ENCODE measurements at regions not wholly inside any gene's neighbourhood (a gene's known extent, or its start where the extent isn't known, plus 50 kb on each side); places are given as distances from the start of the nearest gene placed in this dataset.

GRCh38 chr7:81066797-81067196, 147.9 kb upstream of the SEMA3C start:
- CTCF ChIA-PET (ENCODE audit: low intra/inter-chr PET ratio, low total read pairs) = no interaction called here
- no peak for ATAC-seq

GRCh38 chr7:81064426-81064825, 145.6 kb upstream of the SEMA3C start:
- FAIRE-seq (no peak), DNase-seq (ENCODE audit: low spot score) (no peak), ATAC-seq (no peak)
- Histone ChIP-seq H4K20me1 (ENCODE audit: insufficient read depth, low read length) (no peaks in the 10 kb centered on the region), H3K79me2 (ENCODE audit: insufficient read depth, low read length) (no peaks in the 10 kb centered on the region), H2AFZ (ENCODE audit: low read length) (no peak overlapping the region), H3K4me2 (ENCODE audit: low read depth, low read length) (no peak overlapping the region), H3K36me3 (replicated peaks in 1 of 2; ENCODE audit: control insufficient read depth in 1 of 2, insufficient read depth in 2 of 2, low read length in 2 of 2) (no peaks in the 10 kb centered on the region), H3K27me3 (ENCODE audit: control insufficient read depth in 1 of 2, insufficient read depth in 2 of 2, low read length in 2 of 2) (no peaks in the 10 kb centered on the region), H3K9me3 (ENCODE audit: low read length) (no peaks in the 10 kb centered on the region), H3K4me1 (ENCODE audit: insufficient read depth, low read length) (no peaks in the 10 kb centered on the region), H3K27ac (ENCODE audit: extremely low read length, insufficient read depth, low read length) (no peak overlapping the region), H3K4me3 (replicated peaks in 1 of 3; ENCODE audit: insufficient read depth in 1 of 3, low read depth in 2 of 3, low read length in 3 of 3) (no peak overlapping the region), H3K9ac (ENCODE audit: insufficient read depth, low read depth, low read length) (no peak overlapping the region)
- TF ChIP-seq PHF20 (CRISPR knock-in tag; IDR thresholded peaks at IDR 0.05) (no peak), ZNF773 (CRISPR knock-in tag; IDR thresholded peaks at IDR 0.05; ENCODE audit: borderline replicate concordance) (no peak), PBX3 (CRISPR knock-in tag; IDR thresholded peaks at IDR 0.05; ENCODE audit: borderline replicate concordance) (no peak)
- 0% methylated on average over 1 of the region's 1 CpG for WGBS (ENCODE audit: low lambda C conversion rate)
- BruUV-seq (replicated peaks) = no TSS peak
- ChIA-PET POLR2A (no interaction called here), CTCF (ENCODE audit: low intra/inter-chr PET ratio, low total read pairs) (no interaction called here)
- in situ Hi-C loops (cut with HindIII; ENCODE audit: extremely low pct_ligation_motif_present, low pct_unique_long_range_greater_than_20kb) (no loop called here), intact Hi-C loops (cut with micrococcal nuclease; ENCODE audit: unreplicated experiment) (no loop called here)

More at GRCh38 chr7:81066797-81067196, 147.9 kb upstream of the SEMA3C start:
- FAIRE-seq = no peak
- BruUV-seq (replicated peaks) = no TSS peak
- POLR2A ChIA-PET = no interaction called here
- no peaks in the 10 kb centered on the region for H3K27me3 ChIP-seq (ENCODE audit: control insufficient read depth in 1 of 2, insufficient read depth in 2 of 2, low read length in 2 of 2)
- H3K36me3 ChIP-seq (replicated peaks in 1 of 2; ENCODE audit: control insufficient read depth in 1 of 2, insufficient read depth in 2 of 2, low read length in 2 of 2) = no peaks in the 10 kb centered on the region
- intact Hi-C loops (cut with micrococcal nuclease; ENCODE audit: unreplicated experiment) = no loop called here
- H2AFZ ChIP-seq (ENCODE audit: low read length) = no peak overlapping the region
- in situ Hi-C loops (cut with HindIII; ENCODE audit: extremely low pct_ligation_motif_present, low pct_unique_long_range_greater_than_20kb) = no loop called here
- H3K4me1 ChIP-seq (ENCODE audit: insufficient read depth, low read length) = no peaks in the 10 kb centered on the region
- no peak overlapping the region for H3K4me2 ChIP-seq (ENCODE audit: low read depth, low read length)
- H3K79me2 ChIP-seq (ENCODE audit: insufficient read depth, low read length) = no peaks in the 10 kb centered on the region
- DNase-seq (ENCODE audit: low spot score) = no peak
- H4K20me1 ChIP-seq (ENCODE audit: insufficient read depth, low read length) = no peaks in the 10 kb centered on the region
- H3K4me3 ChIP-seq (replicated peaks in 1 of 3; ENCODE audit: insufficient read depth in 1 of 3, low read depth in 2 of 3, low read length in 3 of 3) = no peak overlapping the region
- no peak for TF ChIP-seq TRAFD1 (CRISPR knock-in tag; IDR thresholded peaks at IDR 0.05; ENCODE audit: borderline replicate concordance)
- TF ChIP-seq ZNF790 (CRISPR knock-in tag; IDR thresholded peaks at IDR 0.05; ENCODE audit: borderline replicate concordance) = no peak
- no peak for TF ChIP-seq SMARCE1 (IDR thresholded peaks at IDR 0.05; ENCODE audit: borderline replicate concordance)
- TF ChIP-seq SP140L (CRISPR knock-in tag; IDR thresholded peaks at IDR 0.05; ENCODE audit: borderline replicate concordance) = no peak
- no peak for TF ChIP-seq PRMT3 (CRISPR knock-in tag; IDR thresholded peaks at IDR 0.05; ENCODE audit: borderline replicate concordance, low read depth)
- no peak for TF ChIP-seq NFIB (CRISPR knock-in tag; IDR thresholded peaks at IDR 0.05; ENCODE audit: borderline replicate concordance)
- TF ChIP-seq NFE2 (CRISPR knock-in tag; IDR thresholded peaks at IDR 0.05) = no peak
- no peak for TF ChIP-seq GABPA (IDR thresholded peaks at IDR 0.05; ENCODE audit: low read depth, low read length)
- no peak for TF ChIP-seq GABPA (CRISPR knock-in tag; IDR thresholded peaks at IDR 0.05; ENCODE audit: low read depth)
- H3K9me3 ChIP-seq (ENCODE audit: low read length) = no peaks in the 10 kb centered on the region
- H3K9ac ChIP-seq (ENCODE audit: insufficient read depth, low read depth, low read length) = no peak overlapping the region
- no peak overlapping the region for H3K27ac ChIP-seq (ENCODE audit: extremely low read length, insufficient read depth, low read length)

Measured in HepG2 (cell line).